ENCODE measurements at regions not wholly inside any gene's neighbourhood (a gene's known extent, or its start where the extent isn't known, plus 50 kb on each side); places are given as distances from the start of the nearest gene placed in this dataset.

DNA sequence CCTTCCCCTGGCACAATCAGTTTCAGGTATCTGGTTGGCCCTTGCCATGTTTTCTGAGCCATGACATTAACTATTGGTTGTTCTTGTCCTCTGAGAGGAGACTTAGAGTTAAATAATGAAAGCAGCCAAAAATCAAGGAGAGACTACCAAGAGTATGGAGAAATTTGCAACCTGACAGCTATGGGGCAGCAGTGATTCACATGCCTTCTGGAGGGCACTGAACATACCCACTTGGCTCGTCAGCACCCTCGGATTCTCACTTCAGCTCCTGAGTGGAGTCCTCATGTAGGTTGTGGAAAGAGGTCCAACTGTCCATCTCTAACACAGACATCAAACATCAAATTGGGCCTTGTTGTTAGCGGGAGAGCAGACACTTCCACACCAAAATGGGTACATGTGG lies 265.6 kb downstream of the EBLN2 start:
- BruUV-seq (replicated peaks): no TSS peak
- peaks cover 3% of the 10 kb centered on the region; the same call in 1 of the 2 replicates for H3K9me3 ChIP-seq (ENCODE audit: control insufficient read depth, insufficient read depth, low read length)
- no peak overlapping the region for H4K5ac ChIP-seq (ENCODE audit: low read depth, low read length)
- WGBS, 2 experiments (ENCODE audit: extremely low coverage in 2 of 2, insufficient read length in 1 of 2): no CpG with 5 or more reads among the region's 3 CpGs
- TF ChIP-seq NFE2L2 (IDR thresholded peaks at IDR 0.05; ENCODE audit: low read depth, low read length) (no peak), MAFK (IDR thresholded peaks at IDR 0.05; ENCODE audit: low read depth, low read length) (no peak), MXI1 (IDR thresholded peaks at IDR 0.05; ENCODE audit: borderline replicate concordance, low read depth, low read length) (no peak), POLR2A (IDR thresholded peaks at IDR 0.05; ENCODE audit: low read depth, low read length) (no peak), CEBPB (IDR thresholded peaks at IDR 0.05; ENCODE audit: low read depth, low read length) (no peak), BHLHE40 (IDR thresholded peaks at IDR 0.05; ENCODE audit: low read depth, low read length) (no peak), CHD1 (IDR thresholded peaks at IDR 0.05; ENCODE audit: low read depth, low read length) (no peak), MAZ (IDR thresholded peaks at IDR 0.05; ENCODE audit: borderline replicate concordance, low read depth, low read length) (no peak), FOS (IDR thresholded peaks at IDR 0.05; ENCODE audit: low read depth, low read length) (no peak), RAD21 (IDR thresholded peaks at IDR 0.05; ENCODE audit: low read length) (no peak), SMC3 (IDR thresholded peaks at IDR 0.05; ENCODE audit: low read depth, low read length) (no peak), RFX5 (IDR thresholded peaks at IDR 0.05; ENCODE audit: low read depth, low read length) (no peak), RCOR1 (IDR thresholded peaks at IDR 0.05; ENCODE audit: insufficient replicate concordance, low read length) (no peak)
- TF ChIP-seq, protein P1, sequence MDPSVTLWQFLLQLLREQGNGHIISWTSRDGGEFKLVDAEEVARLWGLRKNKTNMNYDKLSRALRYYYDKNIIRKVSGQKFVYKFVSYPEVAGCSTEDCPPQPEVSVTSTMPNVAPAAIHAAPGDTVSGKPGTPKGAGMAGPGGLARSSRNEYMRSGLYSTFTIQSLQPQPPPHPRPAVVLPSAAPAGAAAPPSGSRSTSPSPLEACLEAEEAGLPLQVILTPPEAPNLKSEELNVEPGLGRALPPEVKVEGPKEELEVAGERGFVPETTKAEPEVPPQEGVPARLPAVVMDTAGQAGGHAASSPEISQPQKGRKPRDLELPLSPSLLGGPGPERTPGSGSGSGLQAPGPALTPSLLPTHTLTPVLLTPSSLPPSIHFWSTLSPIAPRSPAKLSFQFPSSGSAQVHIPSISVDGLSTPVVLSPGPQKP (IDR thresholded peaks at IDR 0.05; ENCODE audit: borderline replicate concordance, low read depth, low read length): no peak
- TF ChIP-seq, protein P2, sequence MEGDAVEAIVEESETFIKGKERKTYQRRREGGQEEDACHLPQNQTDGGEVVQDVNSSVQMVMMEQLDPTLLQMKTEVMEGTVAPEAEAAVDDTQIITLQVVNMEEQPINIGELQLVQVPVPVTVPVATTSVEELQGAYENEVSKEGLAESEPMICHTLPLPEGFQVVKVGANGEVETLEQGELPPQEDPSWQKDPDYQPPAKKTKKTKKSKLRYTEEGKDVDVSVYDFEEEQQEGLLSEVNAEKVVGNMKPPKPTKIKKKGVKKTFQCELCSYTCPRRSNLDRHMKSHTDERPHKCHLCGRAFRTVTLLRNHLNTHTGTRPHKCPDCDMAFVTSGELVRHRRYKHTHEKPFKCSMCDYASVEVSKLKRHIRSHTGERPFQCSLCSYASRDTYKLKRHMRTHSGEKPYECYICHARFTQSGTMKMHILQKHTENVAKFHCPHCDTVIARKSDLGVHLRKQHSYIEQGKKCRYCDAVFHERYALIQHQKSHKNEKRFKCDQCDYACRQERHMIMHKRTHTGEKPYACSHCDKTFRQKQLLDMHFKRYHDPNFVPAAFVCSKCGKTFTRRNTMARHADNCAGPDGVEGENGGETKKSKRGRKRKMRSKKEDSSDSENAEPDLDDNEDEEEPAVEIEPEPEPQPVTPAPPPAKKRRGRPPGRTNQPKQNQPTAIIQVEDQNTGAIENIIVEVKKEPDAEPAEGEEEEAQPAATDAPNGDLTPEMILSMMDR (conservative IDR thresholded peaks at IDR 0.05; ENCODE audit: low read depth, low read length): no peak
- TF ChIP-seq, protein P3, sequence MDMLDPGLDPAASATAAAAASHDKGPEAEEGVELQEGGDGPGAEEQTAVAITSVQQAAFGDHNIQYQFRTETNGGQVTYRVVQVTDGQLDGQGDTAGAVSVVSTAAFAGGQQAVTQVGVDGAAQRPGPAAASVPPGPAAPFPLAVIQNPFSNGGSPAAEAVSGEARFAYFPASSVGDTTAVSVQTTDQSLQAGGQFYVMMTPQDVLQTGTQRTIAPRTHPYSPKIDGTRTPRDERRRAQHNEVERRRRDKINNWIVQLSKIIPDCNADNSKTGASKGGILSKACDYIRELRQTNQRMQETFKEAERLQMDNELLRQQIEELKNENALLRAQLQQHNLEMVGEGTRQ (IDR thresholded peaks at IDR 0.05; ENCODE audit: low read depth, low read length): no peak
- H3K18ac ChIP-seq (ENCODE audit: low read depth, low read length): no peak overlapping the region
- no peak overlapping the region for H2BK15ac ChIP-seq (ENCODE audit: low read depth, low read length)
- H3K27me3 ChIP-seq (ENCODE audit: control insufficient read depth, insufficient read depth, low read length): peaks cover 8% of the 10 kb centered on the region
- no peaks in the 10 kb centered on the region for H3K36me3 ChIP-seq (ENCODE audit: control insufficient read depth, insufficient read depth, low read length)
- H3K9ac ChIP-seq (ENCODE audit: low read depth, low read length): no peak overlapping the region
- no peak overlapping the region for H2AK9ac ChIP-seq (replicated peaks; ENCODE audit: low read depth, low read length, poor library complexity)
- ATAC-seq (ENCODE audit: low read depth) (no peak), DNase-seq (no peak)
- H4K8ac ChIP-seq (ENCODE audit: low read depth in 2 of 2, low read length in 2 of 2): no peak overlapping the region
- no peak overlapping the region for H3K4me2 ChIP-seq (ENCODE audit: low read depth, low read length)
- H4K20me1 ChIP-seq (ENCODE audit: insufficient read depth, low read length): no peaks in the 10 kb centered on the region
- no peak overlapping the region for H2BK120ac ChIP-seq (ENCODE audit: low read depth, low read length)
- no peak overlapping the region for H2BK5ac ChIP-seq (ENCODE audit: low read depth, low read length, poor library complexity, severe bottlenecking)
- no peaks in the 10 kb centered on the region for H3K9me1 ChIP-seq (ENCODE audit: insufficient read depth, low read length)
- H3K79me1 ChIP-seq (ENCODE audit: low read depth in 1 of 2, low read length in 2 of 2): no peaks in the 10 kb centered on the region
- H2AK5ac ChIP-seq (ENCODE audit: low read depth, low read length): no peak overlapping the region
- no peak overlapping the region for H3K27ac ChIP-seq (ENCODE audit: insufficient read depth, low read length)
- in situ Hi-C loops (cut with MboI; ENCODE audit: low sequenced_read_pairs): no loop called here
- H2AFZ ChIP-seq (replicated peaks; ENCODE audit: low read length, poor library complexity): no peak overlapping the region
- POLR2A ChIA-PET (ENCODE audit: unreplicated experiment): no interaction called here
- no peak overlapping the region for H3K4ac ChIP-seq (ENCODE audit: low read depth, low read length)
- no peak overlapping the region for H3K23ac ChIP-seq (ENCODE audit: low read depth, low read length)
- CTCF ChIA-PET: no interaction called here
- no peaks in the 10 kb centered on the region for H3K4me1 ChIP-seq (ENCODE audit: control insufficient read depth, insufficient read depth, low read length)
- no peak overlapping the region for H4K91ac ChIP-seq (ENCODE audit: insufficient read depth, low read depth, low read length)
- H3K14ac ChIP-seq (replicated peaks; ENCODE audit: low read depth, low read length): no peak overlapping the region
- H2BK20ac ChIP-seq (ENCODE audit: low read depth, low read length): no peak overlapping the region
- H3K56ac ChIP-seq (ENCODE audit: extremely low read depth, insufficient read depth, low read length): no peak overlapping the region
- no peak overlapping the region for H3K4me3 ChIP-seq (ENCODE audit: insufficient read depth, low read depth, low read length)
- dilution Hi-C loops (cut with HindIII; ENCODE audit: low sequenced_read_pairs, unreplicated experiment): no loop called here
- intact Hi-C loops (cut with micrococcal nuclease): no loop called here
